Hepatocyte (in vitro differentiated cells): ENCODE measurements at regions not wholly inside any gene's neighbourhood (a gene's known extent, or its start where the extent isn't known, plus 50 kb on each side); places are given as distances from the start of the nearest gene placed in this dataset.

ENCODE experiments used
- CTCF ChIP-seq: fragments of 200-600 bp; sonication (generic); IDR thresholded peaks from 2 replicates; pipeline ENCODE4 v1.5.1; 2016; ENCODE audit warnings: antibody characterized with exemption, mild to moderate bottlenecking; ENCODE audit not compliant: poor library complexity
- EZH2 ChIP-seq: fragments of 200-600 bp; sonication (generic); IDR thresholded peaks from 2 replicates; pipeline ENCODE4 v1.6.1; 2016; ENCODE audit warnings: antibody characterized with exemption, mild to moderate bottlenecking, borderline replicate concordance

- TF ChIP-seq CTCF (no peak), EZH2 (no peak)
Observed at GRCh38 chr9:96073531-96074480, 198.3 kb downstream of the ERCC6L2 start.
